IMR-90 (cell line): ENCODE measurements at regions not wholly inside any gene's neighbourhood (a gene's known extent, or its start where the extent isn't known, plus 50 kb on each side); places are given as distances from the start of the nearest gene placed in this dataset.
A peak's percentile ranks its signal among the peaks of the same experiment; 100 is the strongest.

Experiments
- ATAC-seq: fragments of 200-7000 bp; cut with Tn5 transposase; 2 replicates; pipeline ENCODE4 v1.9.1; 2020; ENCODE audit warnings: low read depth, mild to moderate bottlenecking, moderate library complexity
- BruUV-seq: library from RNA; stranded (reverse); fragments of 400-500 nt; replicated peaks from 2 replicates; lab custom pipeline; 2021; lab: Mats Ljungman, UMichigan
- CTCF ChIA-PET: fragments of 300-600 bp; formaldehyde crosslinking; extraction: SDS; loops from one replicate; lab custom pipeline; 2021; ENCODE audit warnings: antibody characterized with exemption; lab: Yijun Ruan, JAX
- POLR2A ChIA-PET: fragments of 300-600 bp; sonication (Branson Sonifier 250); formaldehyde crosslinking; loops from one replicate; lab custom pipeline; 2022; ENCODE audit warnings: antibody characterized with exemption; ENCODE audit not compliant: unreplicated experiment; lab: Charles Lee
- DNase-seq: peaks from one replicate; pipeline ENCODE4 v3.0.0; 2013
- H2AFZ ChIP-seq: replicated peaks from 2 replicates; pipeline ENCODE3; 2013; ENCODE audit warnings: low read length, mild to moderate bottlenecking; ENCODE audit not compliant: poor library complexity
- H2AK5ac ChIP-seq: 2 replicates; pipeline ENCODE4 v1.6.1; 2013; ENCODE audit warnings: low read depth, low read length, inconsistent platforms
- H2AK9ac ChIP-seq: replicated peaks from 2 replicates; pipeline ENCODE3; 2013; ENCODE audit warnings: mild to moderate bottlenecking, low read depth, low read length, moderate library complexity; ENCODE audit not compliant: poor library complexity
- H2BK120ac ChIP-seq: 2 replicates; pipeline ENCODE4 v1.6.1; 2013; ENCODE audit warnings: low read depth, low read length, inconsistent platforms
- H2BK15ac ChIP-seq: 3 replicates; pipeline ENCODE4 v1.6.1; 2013; ENCODE audit warnings: low read depth, low read length, inconsistent platforms
- H2BK20ac ChIP-seq: 2 replicates; pipeline ENCODE4 v1.6.1; 2013; ENCODE audit warnings: low read depth, mild to moderate bottlenecking, inconsistent platforms, low read length, moderate library complexity
- H2BK5ac ChIP-seq: 2 replicates; pipeline ENCODE4 v1.6.1; 2013; ENCODE audit warnings: mild to moderate bottlenecking, low read depth, low read length, inconsistent platforms; ENCODE audit not compliant: poor library complexity, severe bottlenecking
- H3K14ac ChIP-seq: replicated peaks from 2 replicates; pipeline ENCODE4 v1.6.1; 2013; ENCODE audit warnings: low read depth, low read length, inconsistent platforms
- H3K18ac ChIP-seq: 2 replicates; pipeline ENCODE4 v1.6.1; 2013; ENCODE audit warnings: low read depth, low read length, control low read depth
- H3K23ac ChIP-seq: 2 replicates; pipeline ENCODE4 v1.6.1; 2013; ENCODE audit warnings: low read depth, low read length, inconsistent platforms
- H3K27ac ChIP-seq: 2 replicates; pipeline ENCODE4 v1.5.1; 2013; ENCODE audit warnings: mild to moderate bottlenecking, control low read depth, low read length; ENCODE audit not compliant: insufficient read depth
- H3K27me3 ChIP-seq: 2 replicates; pipeline ENCODE4 v1.6.1; 2013; ENCODE audit warnings: low read length; ENCODE audit not compliant: control insufficient read depth, insufficient read depth
- H3K36me3 ChIP-seq: 2 replicates; pipeline ENCODE4 v1.6.1; 2013; ENCODE audit warnings: low read length, mixed read lengths; ENCODE audit not compliant: control insufficient read depth, insufficient read depth
- H3K4ac ChIP-seq: 2 replicates; pipeline ENCODE4 v1.6.1; 2013; ENCODE audit warnings: low read depth, low read length, inconsistent platforms
- H3K4me1 ChIP-seq: 2 replicates; pipeline ENCODE4 v1.6.1; 2013; ENCODE audit warnings: low read length, mixed read lengths; ENCODE audit not compliant: control insufficient read depth, insufficient read depth
- H3K4me2 ChIP-seq: 2 replicates; pipeline ENCODE4 v1.6.1; 2013; ENCODE audit warnings: low read depth, mild to moderate bottlenecking, control low read depth, low read length, moderate library complexity
- H3K4me3 ChIP-seq: 2 replicates; pipeline ENCODE4 v1.5.1; 2013; ENCODE audit warnings: low read depth, mild to moderate bottlenecking, control low read depth, low read length, moderate library complexity; ENCODE audit not compliant: insufficient read depth
- H3K56ac ChIP-seq: 2 replicates; pipeline ENCODE4 v1.6.1; 2013; ENCODE audit warnings: low read length, inconsistent platforms; ENCODE audit not compliant: insufficient read depth; ENCODE audit errors: extremely low read depth
- H3K79me1 ChIP-seq, 2 experiments: 2 replicates each; pipeline ENCODE4 v1.6.1; 2013; ENCODE audit warnings: low read length in 2 of 2, inconsistent platforms in 1 of 2, low read depth in 1 of 2
- H3K9ac ChIP-seq: 2 replicates; pipeline ENCODE4 v1.6.1; 2013; ENCODE audit warnings: low read depth, low read length, control low read depth
- H3K9me1 ChIP-seq: 2 replicates; pipeline ENCODE4 v1.6.1; 2013; ENCODE audit warnings: low read length, inconsistent platforms; ENCODE audit not compliant: insufficient read depth
- H3K9me3 ChIP-seq: 2 replicates; pipeline ENCODE4 v1.6.1; 2013; ENCODE audit warnings: low read length; ENCODE audit not compliant: control insufficient read depth, insufficient read depth
- H4K20me1 ChIP-seq: 2 replicates; pipeline ENCODE4 v1.6.1; 2013; ENCODE audit warnings: low read length, inconsistent platforms; ENCODE audit not compliant: insufficient read depth
- H4K5ac ChIP-seq: 2 replicates; pipeline ENCODE4 v1.6.1; 2013; ENCODE audit warnings: mild to moderate bottlenecking, low read depth, low read length, control low read depth
- H4K8ac ChIP-seq, 2 experiments: 2 replicates each; pipeline ENCODE4 v1.6.1; 2013; ENCODE audit warnings: low read depth in 2 of 2, low read length in 2 of 2, control low read depth in 1 of 2, inconsistent platforms in 1 of 2
- H4K91ac ChIP-seq: 2 replicates; pipeline ENCODE4 v1.6.1; 2013; ENCODE audit warnings: low read depth, low read length, inconsistent platforms; ENCODE audit not compliant: insufficient read depth
- BHLHE40 ChIP-seq: fragments of 150-350 bp; IDR thresholded peaks from 2 replicates; pipeline ENCODE4 v1.6.1; 2016; ENCODE audit warnings: mild to moderate bottlenecking, low read depth, low read length
- MXI1 ChIP-seq: IDR thresholded peaks from 2 replicates; pipeline ENCODE4 v1.6.1; 2012; ENCODE audit warnings: low read depth, mild to moderate bottlenecking, low read length, moderate library complexity, borderline replicate concordance
- WGBS, 2 experiments: methylation state at CpG; one replicate each; pipeline versions ENCODE4 v1.1.5 to v1.1.7; 2013; ENCODE audit warnings: missing lambda C conversion rate in 2 of 2; ENCODE audit not compliant: insufficient read length in 1 of 2; ENCODE audit errors: extremely low coverage in 2 of 2; 5-methylcytosine and 5-hydroxymethylcytosine counted together
- dilution Hi-C: fragments of 300-500 bp; cut with HindIII; formaldehyde crosslinking; loops from one replicate; pipeline ENCODE4 v1.14.3; 2018; ENCODE audit warnings: low sequenced_read_pairs; ENCODE audit not compliant: unreplicated experiment
- in situ Hi-C: fragments of 300-500 bp; cut with MboI; formaldehyde crosslinking; loops from 3 replicates; pipeline ENCODE4 v1.14.3; 2019; ENCODE audit warnings: low sequenced_read_pairs, inconsistent platforms, mixed read lengths
- intact Hi-C: fragments of 100-400 bp; cut with micrococcal nuclease; formaldehyde crosslinking; loops from 2 replicates; pipeline ENCODE4 v1.10.0; 2022

- H3K9ac ChIP-seq = no peak overlapping the region
- H3K9me3 ChIP-seq = no peaks in the 10 kb centered on the region
- TF ChIP-seq MXI1 (no peak), BHLHE40 (0 out of 2 replicates have a peak, but pooled peaks have one; percentile 30)
- H2AK5ac ChIP-seq = peak overlapping the region; percentile 54
- H3K27ac ChIP-seq = peak overlapping the region; percentile 14
- peak overlapping the region; percentile 31; the same call in 1 of the 2 replicates for H3K23ac ChIP-seq
- BruUV-seq = no TSS peak
- dilution Hi-C loops = no loop called here
- peak overlapping the region; percentile 83 for H2BK120ac ChIP-seq
- peak overlapping the region; percentile 91 for H3K18ac ChIP-seq
- no peaks in the 10 kb centered on the region for H3K79me1 ChIP-seq
- H3K9me1 ChIP-seq = peaks cover 17% of the 10 kb centered on the region
- H4K8ac ChIP-seq = peak overlapping the region; percentile 51 to 54; a peak in 3 of 4 replicates
- in situ Hi-C loops = no loop called here
- H4K20me1 ChIP-seq = no peaks in the 10 kb centered on the region
- H3K14ac ChIP-seq = peak overlapping the region; percentile 56
- peak overlapping the region; percentile 87; the same call in 2 of the 3 replicates for H2BK15ac ChIP-seq
- H3K36me3 ChIP-seq = no peaks in the 10 kb centered on the region
- peak overlapping the region; percentile 38 for H4K5ac ChIP-seq
- CTCF ChIA-PET = no interaction called here
- no peaks in the 10 kb centered on the region for H3K27me3 ChIP-seq
- peak overlapping the region; percentile 57 for H3K4ac ChIP-seq
- no peak overlapping the region for H3K4me2 ChIP-seq
- peak overlapping the region; percentile 51 for H4K91ac ChIP-seq
- POLR2A ChIA-PET = no interaction called here
- H3K4me1 ChIP-seq = peaks cover 27% of the 10 kb centered on the region
- peak overlapping the region; percentile 74; the same call in 1 of the 2 replicates for H2BK20ac ChIP-seq
- peak overlapping the region; percentile 10 for H2BK5ac ChIP-seq
- peak overlapping the region; percentile 10 for H2AK9ac ChIP-seq
- no peak overlapping the region for H3K4me3 ChIP-seq
- intact Hi-C loops = no loop called here
- H3K56ac ChIP-seq = no peak overlapping the region
- ATAC-seq = no peak
- 0% methylated on average over 1 of the region's 5 CpGs; no CpG with 5 or more reads in 1 of the 2 experiments for WGBS, 2 experiments
- DNase-seq = no peak
- H2AFZ ChIP-seq = peak overlapping the region; percentile 38
These were observed 82.5 kb upstream of the PTPN1 start for GRCh38 chr20:50427719-50428083.
